ENCODE measurements at regions not wholly inside any gene's neighbourhood (a gene's known extent, or its start where the extent isn't known, plus 50 kb on each side); places are given as distances from the start of the nearest gene placed in this dataset.

- H3K4me3 ChIP-seq = no peak overlapping the region
- DNase-seq = no peak
- H3K36me3 ChIP-seq = peaks cover 0 to 21% (median 0%) of the 10 kb centered on the region in 3 donors
- no peaks in the 10 kb centered on the region for H3K9me3 ChIP-seq
- H3K4me1 ChIP-seq = no peaks in the 10 kb centered on the region
- no peak for TF ChIP-seq CTCF (IDR thresholded peaks at IDR 0.05)
- TF ChIP-seq POLR2A (IDR thresholded peaks at IDR 0.05) = no peak
- no peak overlapping the region for H3K27ac ChIP-seq
- H3K27me3 ChIP-seq = no peaks in the 10 kb centered on the region
Measured at GRCh38 chr18:46261799-46262198, 157.6 kb downstream of the HAUS1 start.

- no peak for DNase-seq
- Histone ChIP-seq H3K9me3 (no peaks in the 10 kb centered on the region), H3K27me3 (no peaks in the 10 kb centered on the region), H3K4me1 (no peaks in the 10 kb centered on the region), H3K4me3 (no peak overlapping the region), H3K36me3 (peaks cover 0 to 21% (median 0%) of the 10 kb centered on the region in 3 donors), H3K27ac (no peak overlapping the region)
- TF ChIP-seq CTCF (IDR thresholded peaks at IDR 0.05) = no peak
- no peak for TF ChIP-seq POLR2A (IDR thresholded peaks at IDR 0.05)
Measured at GRCh38 chr18:46262856-46263255, 158.7 kb downstream of the HAUS1 start.

GRCh38 chr18:46264255-46264654 lies 160.1 kb downstream of the HAUS1 start:
- no peaks in the 10 kb centered on the region for H3K9me3 ChIP-seq
- no peaks in the 10 kb centered on the region for H3K4me1 ChIP-seq
- no peak for DNase-seq
- H3K27me3 ChIP-seq = no peaks in the 10 kb centered on the region
- peaks cover 0 to 21% (median 0%) of the 10 kb centered on the region in 3 donors for H3K36me3 ChIP-seq
- H3K4me3 ChIP-seq = no peak overlapping the region
- no peak for TF ChIP-seq CTCF (IDR thresholded peaks at IDR 0.05)
- TF ChIP-seq POLR2A (IDR thresholded peaks at IDR 0.05) = no peak
- H3K27ac ChIP-seq = no peak overlapping the region

- Histone ChIP-seq H3K9me3 (no peaks in the 10 kb centered on the region), H3K27ac (no peak overlapping the region), H3K4me1 (no peaks in the 10 kb centered on the region), H3K27me3 (no peaks in the 10 kb centered on the region), H3K36me3 (peaks cover 0 to 21% (median 0%) of the 10 kb centered on the region in 3 donors), H3K4me3 (no peak overlapping the region)
- no peak for TF ChIP-seq POLR2A (IDR thresholded peaks at IDR 0.05)
- no peak for TF ChIP-seq CTCF (IDR thresholded peaks at IDR 0.05)
- no peak for DNase-seq
Measured at GRCh38 chr18:46265196-46266156, 161.3 kb downstream of the HAUS1 start.

- Histone ChIP-seq H3K27ac (no peak overlapping the region), H3K9me3 (no peaks in the 10 kb centered on the region), H3K4me3 (no peak overlapping the region), H3K27me3 (no peaks in the 10 kb centered on the region), H3K4me1 (no peaks in the 10 kb centered on the region), H3K36me3 (peaks cover 0 to 21% (median 0%) of the 10 kb centered on the region in 3 donors)
- TF ChIP-seq CTCF (IDR thresholded peaks at IDR 0.05) = no peak
- no peak for TF ChIP-seq POLR2A (IDR thresholded peaks at IDR 0.05)
- no peak for DNase-seq
Measured at GRCh38 chr18:46266473-46266872, 162.3 kb downstream of the HAUS1 start.

All from Peyer's patch (tissue), 4 donors.